GM21737 (cell line): ENCODE measurements at regions not wholly inside any gene's neighbourhood (a gene's known extent, or its start where the extent isn't known, plus 50 kb on each side); places are given as distances from the start of the nearest gene placed in this dataset.
"Not testable (repeated sequence)": the region's sequence is repeated elsewhere in the genome, so short reads cannot be mapped to it uniquely, and the experiment has no call there.

Source experiments
- ATAC-seq: cut with Tn5 transposase; IDR thresholded peaks from one replicate; pipeline ENCODE4 v1.9.1; 2021; ENCODE audit warnings: mild to moderate bottlenecking, moderate library complexity; ENCODE audit not compliant: unreplicated experiment

GRCh38 chr2:198544461-198544860 lies 740.1 kb downstream of the PLCL1 start:
- no peak for ATAC-seq

- no peak for ATAC-seq
These were observed 730.4 kb downstream of the PLCL1 start for GRCh38 chr2:198534756-198535155.

GRCh38 chr2:198525211-198525969 lies 721.0 kb downstream of the PLCL1 start:
- ATAC-seq: no peak

GRCh38 chr2:198523710-198524109 lies 719.3 kb downstream of the PLCL1 start:
- no peak for ATAC-seq

GRCh38 chr2:198518935-198519334 lies 714.5 kb downstream of the PLCL1 start:
- no peak for ATAC-seq

- no peak for ATAC-seq
These were observed 713.6 kb downstream of the PLCL1 start for GRCh38 chr2:198517976-198518375.

- ATAC-seq: not testable (repeated sequence)
These were observed 704.2 kb downstream of the PLCL1 start for GRCh38 chr2:198508610-198509009.

GRCh38 chr2:198499539-198499938 lies 695.1 kb downstream of the PLCL1 start:
- no peak for ATAC-seq

- no peak for ATAC-seq
These were observed 694.1 kb downstream of the PLCL1 start for GRCh38 chr2:198498516-198498915.

- ATAC-seq: no peak
These were observed 693.7 kb downstream of the PLCL1 start for GRCh38 chr2:198498048-198498447.

GRCh38 chr2:198494931-198495330 lies 690.5 kb downstream of the PLCL1 start:
- ATAC-seq: no peak

- ATAC-seq: no peak
These were observed 686.4 kb downstream of the PLCL1 start for GRCh38 chr2:198490748-198491147.

GRCh38 chr2:198488964-198489363 lies 684.6 kb downstream of the PLCL1 start:
- ATAC-seq: no peak

GRCh38 chr2:198483051-198483450 lies 678.7 kb downstream of the PLCL1 start:
- no peak for ATAC-seq

- no peak for ATAC-seq
These were observed 674.7 kb downstream of the PLCL1 start for GRCh38 chr2:198479065-198479464.

- no peak for ATAC-seq
These were observed 674.0 kb downstream of the PLCL1 start for GRCh38 chr2:198478361-198478760.

- ATAC-seq: no peak
These were observed 671.6 kb downstream of the PLCL1 start for GRCh38 chr2:198476007-198476406.

GRCh38 chr2:198471291-198471690 lies 666.9 kb downstream of the PLCL1 start:
- no peak for ATAC-seq

GRCh38 chr2:198468136-198468535 lies 663.7 kb downstream of the PLCL1 start:
- ATAC-seq: no peak

- ATAC-seq: no peak
These were observed 661.6 kb downstream of the PLCL1 start for GRCh38 chr2:198465970-198466369.

GRCh38 chr2:198456418-198456817 lies 652.0 kb downstream of the PLCL1 start:
- no peak for ATAC-seq

- ATAC-seq: no peak
These were observed 649.5 kb downstream of the PLCL1 start for GRCh38 chr2:198453866-198454265.

GRCh38 chr2:198452327-198452726 lies 647.9 kb downstream of the PLCL1 start:
- ATAC-seq: no peak
